ENCODE measurements at regions not wholly inside any gene's neighbourhood (a gene's known extent, or its start where the extent isn't known, plus 50 kb on each side); places are given as distances from the start of the nearest gene placed in this dataset.

GRCh38 chr2:145146691-145147090 is 626.8 kb upstream of the ZEB2 start:
- POLR2A ChIA-PET, result no interaction called here
- TF ChIP-seq CTCF (IDR thresholded peaks at IDR 0.05), result no peak
- H3K4me1 Mint-ChIP-seq (ENCODE audit: low read depth), result no peaks in the 10 kb centered on the region

GRCh38 chr2:145144131-145144728 is 624.3 kb upstream of the ZEB2 start:
- no peaks in the 10 kb centered on the region for H3K4me1 ChIP-seq (ENCODE audit: insufficient read depth, low read length)
- H3K36me3 ChIP-seq (ENCODE audit: insufficient read depth, low read length), result no peaks in the 10 kb centered on the region
- H3K36me3 Mint-ChIP-seq (ENCODE audit: low read depth), result no peaks in the 10 kb centered on the region
- no peaks in the 10 kb centered on the region for H3K4me1 Mint-ChIP-seq (ENCODE audit: low read depth)
- ChIA-PET CTCF (interaction anchor here (0.6 kb wide), 1 partner anchor 94 kb away, joined by 4 read pairs; no protein-coding TSS in a partner anchor), POLR2A (no interaction called here)
- no peak overlapping the region for H3K27ac ChIP-seq (ENCODE audit: low read depth in 1 of 2, low read length in 2 of 2)
- no peak for DNase-seq
- H3K4me3 Mint-ChIP-seq, result no peak overlapping the region
- ATAC-seq (ENCODE audit: poor library complexity), result no peak
- no peak overlapping the region for H3K27ac Mint-ChIP-seq
- intact Hi-C loops (cut with DNase I, micrococcal nuclease), result no loop called here
- TF ChIP-seq CTCF (IDR thresholded peaks at IDR 0.05), result no peak
- no peaks in the 10 kb centered on the region for H3K9me3 ChIP-seq (ENCODE audit: control insufficient read depth in 1 of 2, insufficient read depth in 1 of 2, low read length in 2 of 2)
- no peaks in the 10 kb centered on the region for H3K27me3 ChIP-seq (ENCODE audit: control insufficient read depth in 1 of 2, insufficient read depth in 2 of 2, low read length in 2 of 2)
- no peaks in the 10 kb centered on the region for H3K9me3 Mint-ChIP-seq
- no peak overlapping the region for H3K4me3 ChIP-seq (ENCODE audit: low read length)
- H3K27me3 Mint-ChIP-seq, result no peaks in the 10 kb centered on the region

More at GRCh38 chr2:145146691-145147090, 626.8 kb upstream of the ZEB2 start:
- Histone ChIP-seq H3K27me3 (ENCODE audit: control insufficient read depth in 1 of 2, insufficient read depth in 2 of 2, low read length in 2 of 2) (no peaks in the 10 kb centered on the region), H3K9me3 (ENCODE audit: control insufficient read depth in 1 of 2, insufficient read depth in 1 of 2, low read length in 2 of 2) (no peaks in the 10 kb centered on the region), H3K36me3 (ENCODE audit: insufficient read depth, low read length) (no peaks in the 10 kb centered on the region), H3K4me3 (ENCODE audit: low read length) (no peak overlapping the region), H3K4me1 (ENCODE audit: insufficient read depth, low read length) (no peaks in the 10 kb centered on the region), H3K27ac (ENCODE audit: low read depth in 1 of 2, low read length in 2 of 2) (no peak overlapping the region)
- H3K4me3 Mint-ChIP-seq, result no peak overlapping the region
- H3K27me3 Mint-ChIP-seq, result no peaks in the 10 kb centered on the region
- H3K9me3 Mint-ChIP-seq, result no peaks in the 10 kb centered on the region
- CTCF ChIA-PET, result no interaction called here
- ATAC-seq (ENCODE audit: poor library complexity), result no peak
- intact Hi-C loops (cut with DNase I, micrococcal nuclease), result no loop called here
- DNase-seq, result no peak
- no peak overlapping the region for H3K27ac Mint-ChIP-seq
- no peaks in the 10 kb centered on the region for H3K36me3 Mint-ChIP-seq (ENCODE audit: low read depth)

GRCh38 chr2:145141981-145142380 is 622.1 kb upstream of the ZEB2 start:
- intact Hi-C loops (cut with DNase I, micrococcal nuclease), result no loop called here
- Histone ChIP-seq H3K27me3 (ENCODE audit: control insufficient read depth in 1 of 2, insufficient read depth in 2 of 2, low read length in 2 of 2) (no peaks in the 10 kb centered on the region), H3K27ac (ENCODE audit: low read depth in 1 of 2, low read length in 2 of 2) (no peak overlapping the region), H3K9me3 (ENCODE audit: control insufficient read depth in 1 of 2, insufficient read depth in 1 of 2, low read length in 2 of 2) (no peaks in the 10 kb centered on the region), H3K36me3 (ENCODE audit: insufficient read depth, low read length) (no peaks in the 10 kb centered on the region), H3K4me1 (ENCODE audit: insufficient read depth, low read length) (no peaks in the 10 kb centered on the region), H3K4me3 (ENCODE audit: low read length) (no peak overlapping the region)
- no peaks in the 10 kb centered on the region for H3K9me3 Mint-ChIP-seq
- no peaks in the 10 kb centered on the region for H3K27me3 Mint-ChIP-seq
- H3K4me1 Mint-ChIP-seq (ENCODE audit: low read depth), result no peaks in the 10 kb centered on the region
- H3K27ac Mint-ChIP-seq, result no peak overlapping the region
- ATAC-seq (ENCODE audit: poor library complexity) (no peak), DNase-seq (peak in 2 of 14 experiments; percentile 22 to 31)
- no peaks in the 10 kb centered on the region for H3K36me3 Mint-ChIP-seq (ENCODE audit: low read depth)
- POLR2A ChIA-PET, result no interaction called here
- H3K4me3 Mint-ChIP-seq, result no peak overlapping the region
- no peak for TF ChIP-seq CTCF (IDR thresholded peaks at IDR 0.05)
- CTCF ChIA-PET, result no interaction called here
